ENCODE measurements at regions not wholly inside any gene's neighbourhood (a gene's known extent, or its start where the extent isn't known, plus 50 kb on each side); places are given as distances from the start of the nearest gene placed in this dataset.
"Not testable (repeated sequence)": the region's sequence is repeated elsewhere in the genome, so short reads cannot be mapped to it uniquely, and the experiment has no call there.

- intact Hi-C loops (cut with DNase I): no loop called here
- no peak for ATAC-seq (ENCODE audit: low FRiP score)
- Histone ChIP-seq H3K4me3 (ENCODE audit: low read length in 2 of 2) (no peak overlapping the region), H3K4me1 (ENCODE audit: control insufficient read depth in 1 of 2, insufficient read depth in 2 of 2, low read length in 2 of 2) (no peaks in the 10 kb centered on the region), H3K27ac (ENCODE audit: low read depth in 1 of 2, low read length in 2 of 2) (no peak overlapping the region), H3K27me3 (ENCODE audit: control insufficient read depth in 1 of 2, insufficient read depth in 2 of 2, low read length in 1 of 2) (no peaks in the 10 kb centered on the region), H3K36me3 (ENCODE audit: control insufficient read depth in 1 of 2, insufficient read depth in 2 of 2, low read length in 1 of 2) (no peaks in the 10 kb centered on the region), H3K9me3 (ENCODE audit: control insufficient read depth, low read length) (no peaks in the 10 kb centered on the region)
- DNase-seq: no peak
- WGBS, 2 donors: 92 to 95% methylated on average over 2 of the region's 2 CpGs
Observed at GRCh38 chr10:90075995-90076394, 374.6 kb downstream of the KIF20B start.

- H3K4me3 ChIP-seq (ENCODE audit: low read length in 2 of 2): no peak overlapping the region
- 90 to 91% methylated on average over 2 of the region's 2 CpGs for WGBS, 2 donors
- H3K36me3 ChIP-seq (ENCODE audit: control insufficient read depth in 1 of 2, insufficient read depth in 2 of 2, low read length in 1 of 2): no peaks in the 10 kb centered on the region
- no peak for ATAC-seq (ENCODE audit: low FRiP score)
- DNase-seq: no peak
- no peak overlapping the region for H3K27ac ChIP-seq (ENCODE audit: low read depth in 1 of 2, low read length in 2 of 2)
- no peaks in the 10 kb centered on the region for H3K27me3 ChIP-seq (ENCODE audit: control insufficient read depth in 1 of 2, insufficient read depth in 2 of 2, low read length in 1 of 2)
- no peaks in the 10 kb centered on the region for H3K4me1 ChIP-seq (ENCODE audit: control insufficient read depth in 1 of 2, insufficient read depth in 2 of 2, low read length in 2 of 2)
- H3K9me3 ChIP-seq (ENCODE audit: control insufficient read depth, low read length): no peaks in the 10 kb centered on the region
- intact Hi-C loops (cut with DNase I): no loop called here
Observed at GRCh38 chr10:90079819-90080218, 378.4 kb downstream of the KIF20B start.

- H3K9me3 ChIP-seq (ENCODE audit: control insufficient read depth, low read length); H3K27ac ChIP-seq (ENCODE audit: low read depth in 1 of 2, low read length in 2 of 2); intact Hi-C loops (cut with DNase I); H3K27me3 ChIP-seq (ENCODE audit: control insufficient read depth in 1 of 2, insufficient read depth in 2 of 2, low read length in 1 of 2); H3K4me1 ChIP-seq (ENCODE audit: control insufficient read depth in 1 of 2, insufficient read depth in 2 of 2, low read length in 2 of 2); DNase-seq; ATAC-seq (ENCODE audit: low FRiP score); H3K4me3 ChIP-seq (ENCODE audit: low read length in 2 of 2); H3K36me3 ChIP-seq (ENCODE audit: control insufficient read depth in 1 of 2, insufficient read depth in 2 of 2, low read length in 1 of 2): not testable (repeated sequence)
- WGBS, 2 donors: 98 to 100% methylated on average over 2 of the region's 2 CpGs
Observed at GRCh38 chr10:90086606-90087190, 385.3 kb downstream of the KIF20B start.

DNA sequence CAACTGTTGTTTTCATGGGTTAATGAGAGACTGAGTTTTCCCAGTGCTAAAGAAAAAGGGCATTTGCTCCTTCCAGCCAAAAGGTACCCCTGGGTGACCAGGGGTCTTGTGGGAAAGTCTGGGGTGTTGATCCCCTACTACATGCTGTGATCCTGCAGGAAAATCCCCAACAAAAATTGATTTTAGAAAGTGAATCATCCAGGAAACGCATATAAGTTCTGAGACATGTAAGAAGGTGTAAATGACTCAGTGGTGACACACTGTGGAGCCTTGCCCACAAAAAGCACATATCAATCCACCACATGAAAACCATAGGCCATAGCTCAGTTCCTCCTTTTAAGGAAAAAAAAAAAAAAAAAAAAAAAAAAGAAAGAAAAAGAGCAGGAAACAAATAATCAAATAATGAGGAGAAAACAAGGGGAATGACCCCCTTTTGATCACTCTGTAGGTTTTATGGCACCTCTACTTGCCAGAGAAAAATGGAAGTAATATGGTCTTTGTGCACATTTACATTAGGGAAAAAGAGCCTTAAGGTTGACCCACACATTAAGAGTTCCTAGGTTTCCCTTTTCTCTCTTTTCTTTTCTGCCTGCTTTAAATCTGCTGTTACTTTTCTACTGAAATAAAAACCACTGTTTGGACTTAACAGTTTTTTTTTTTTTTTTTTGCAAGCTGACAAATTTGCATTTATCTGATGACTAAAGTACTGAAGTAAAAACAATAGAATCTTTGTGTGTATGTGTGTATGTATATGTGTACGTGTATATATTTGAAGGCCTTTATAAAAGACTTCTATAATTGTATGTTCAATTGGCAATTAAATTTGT is 386.0 kb downstream of the KIF20B start:
- Histone ChIP-seq H3K4me3 (ENCODE audit: low read length in 2 of 2) (no peak overlapping the region), H3K27ac (ENCODE audit: low read depth in 1 of 2, low read length in 2 of 2) (no peak overlapping the region), H3K27me3 (ENCODE audit: control insufficient read depth in 1 of 2, insufficient read depth in 2 of 2, low read length in 1 of 2) (no peaks in the 10 kb centered on the region), H3K36me3 (ENCODE audit: control insufficient read depth in 1 of 2, insufficient read depth in 2 of 2, low read length in 1 of 2) (no peaks in the 10 kb centered on the region), H3K4me1 (ENCODE audit: control insufficient read depth in 1 of 2, insufficient read depth in 2 of 2, low read length in 2 of 2) (peaks cover 2 to 3% of the 10 kb centered on the region in 2 donors), H3K9me3 (ENCODE audit: control insufficient read depth, low read length) (no peaks in the 10 kb centered on the region)
- ATAC-seq (ENCODE audit: low FRiP score) (no peak), DNase-seq (no peak)
- intact Hi-C loops (cut with DNase I): no loop called here
- 70 to 80% methylated on average over 2 of the region's 2 CpGs for WGBS, 2 donors

- Histone ChIP-seq H3K36me3 (ENCODE audit: control insufficient read depth in 1 of 2, insufficient read depth in 2 of 2, low read length in 1 of 2) (no peaks in the 10 kb centered on the region), H3K4me3 (ENCODE audit: low read length in 2 of 2) (no peak overlapping the region), H3K9me3 (ENCODE audit: control insufficient read depth, low read length) (no peaks in the 10 kb centered on the region), H3K27me3 (ENCODE audit: control insufficient read depth in 1 of 2, insufficient read depth in 2 of 2, low read length in 1 of 2) (no peaks in the 10 kb centered on the region), H3K27ac (ENCODE audit: low read depth in 1 of 2, low read length in 2 of 2) (no peak overlapping the region), H3K4me1 (ENCODE audit: control insufficient read depth in 1 of 2, insufficient read depth in 2 of 2, low read length in 2 of 2) (peaks cover 2 to 3% of the 10 kb centered on the region in 2 donors)
- DNase-seq: no peak
- no peak for ATAC-seq (ENCODE audit: low FRiP score)
- intact Hi-C loops (cut with DNase I): no loop called here
- 98 to 99% methylated on average over 4 of the region's 4 CpGs for WGBS, 2 donors
Observed at GRCh38 chr10:90088024-90088317, 386.6 kb downstream of the KIF20B start.

DNA sequence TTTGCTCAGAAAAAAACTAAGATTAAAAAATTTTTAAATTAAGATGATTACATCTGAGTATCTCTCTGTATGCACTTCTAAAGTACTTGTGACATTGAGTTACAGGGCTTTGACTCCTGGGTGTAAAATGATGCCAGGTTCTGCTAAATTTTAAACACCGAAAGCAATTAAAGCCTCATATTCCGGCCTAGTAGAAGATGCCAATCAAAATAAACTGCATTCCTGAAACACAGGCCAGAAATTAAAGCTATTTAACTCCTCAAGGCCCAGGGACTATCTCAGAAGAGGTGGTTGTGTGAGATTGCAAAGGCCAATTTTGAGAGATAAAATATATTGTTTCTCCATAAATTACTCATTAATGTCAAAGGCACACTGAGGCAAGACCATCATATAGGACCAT is 388.3 kb downstream of the KIF20B start:
- 3 to 6% methylated on average over 2 of the region's 2 CpGs for WGBS, 2 donors
- ATAC-seq (ENCODE audit: low FRiP score) (no peak), DNase-seq (no peak)
- no peaks in the 10 kb centered on the region for H3K27me3 ChIP-seq (ENCODE audit: control insufficient read depth in 1 of 2, insufficient read depth in 2 of 2, low read length in 1 of 2)
- no peaks in the 10 kb centered on the region for H3K9me3 ChIP-seq (ENCODE audit: control insufficient read depth, low read length)
- H3K36me3 ChIP-seq (ENCODE audit: control insufficient read depth in 1 of 2, insufficient read depth in 2 of 2, low read length in 1 of 2): no peaks in the 10 kb centered on the region
- H3K4me3 ChIP-seq (ENCODE audit: low read length in 2 of 2): no peak overlapping the region
- intact Hi-C loops (cut with DNase I): no loop called here
- peaks cover 3 to 5% of the 10 kb centered on the region in 2 donors for H3K4me1 ChIP-seq (ENCODE audit: control insufficient read depth in 1 of 2, insufficient read depth in 2 of 2, low read length in 2 of 2)
- H3K27ac ChIP-seq (ENCODE audit: low read depth in 1 of 2, low read length in 2 of 2): no peak overlapping the region

GRCh38 chr10:90096196-90096595 is 394.8 kb downstream of the KIF20B start:
- H3K4me3 ChIP-seq (ENCODE audit: low read length in 2 of 2): no peak overlapping the region
- H3K27ac ChIP-seq (ENCODE audit: low read depth in 1 of 2, low read length in 2 of 2): no peak overlapping the region
- no peaks in the 10 kb centered on the region for H3K9me3 ChIP-seq (ENCODE audit: control insufficient read depth, low read length)
- 96% methylated on average over 5 of the region's 5 CpGs for WGBS, 2 donors
- intact Hi-C loops (cut with DNase I): no loop called here
- H3K4me1 ChIP-seq (ENCODE audit: control insufficient read depth in 1 of 2, insufficient read depth in 2 of 2, low read length in 2 of 2): peaks cover 1 to 5% of the 10 kb centered on the region in 2 donors
- ATAC-seq (ENCODE audit: low FRiP score) (no peak), DNase-seq (no peak)
- no peaks in the 10 kb centered on the region for H3K36me3 ChIP-seq (ENCODE audit: control insufficient read depth in 1 of 2, insufficient read depth in 2 of 2, low read length in 1 of 2)
- no peaks in the 10 kb centered on the region for H3K27me3 ChIP-seq (ENCODE audit: control insufficient read depth in 1 of 2, insufficient read depth in 2 of 2, low read length in 1 of 2)

DNA sequence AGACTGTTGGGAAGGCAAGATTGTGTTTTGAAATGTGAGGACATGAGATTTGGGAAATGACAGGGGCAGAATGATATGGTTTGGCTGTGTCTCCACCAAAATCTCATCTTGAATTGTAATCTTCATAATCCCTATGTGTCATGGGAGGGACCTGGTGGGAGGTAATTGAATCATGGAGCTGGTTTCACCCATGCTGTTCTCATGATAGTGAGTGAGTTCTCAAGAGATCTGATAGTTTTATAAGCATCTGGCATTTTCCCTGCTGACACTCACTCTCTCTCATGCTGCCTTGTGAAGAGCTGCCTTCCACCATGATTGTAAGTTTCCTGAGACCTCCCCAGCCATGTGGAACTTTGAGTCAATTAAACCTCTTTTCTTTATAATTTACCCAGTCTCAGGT is 406.2 kb downstream of the KIF20B start:
- DNase-seq; H3K27me3 ChIP-seq (ENCODE audit: control insufficient read depth in 1 of 2, insufficient read depth in 2 of 2, low read length in 1 of 2); intact Hi-C loops (cut with DNase I); ATAC-seq (ENCODE audit: low FRiP score); H3K27ac ChIP-seq (ENCODE audit: low read depth in 1 of 2, low read length in 2 of 2); H3K36me3 ChIP-seq (ENCODE audit: control insufficient read depth in 1 of 2, insufficient read depth in 2 of 2, low read length in 1 of 2); H3K4me3 ChIP-seq (ENCODE audit: low read length in 2 of 2); H3K4me1 ChIP-seq (ENCODE audit: control insufficient read depth in 1 of 2, insufficient read depth in 2 of 2, low read length in 2 of 2); H3K9me3 ChIP-seq (ENCODE audit: control insufficient read depth, low read length): not testable (repeated sequence)

- intact Hi-C loops (cut with DNase I): no loop called here
Observed at GRCh38 chr10:90111671-90112070, 410.3 kb downstream of the KIF20B start.

More at GRCh38 chr10:90111671-90112070, 410.3 kb downstream of the KIF20B start:
- H3K36me3 ChIP-seq (ENCODE audit: control insufficient read depth in 1 of 2, insufficient read depth in 2 of 2, low read length in 1 of 2): no peaks in the 10 kb centered on the region
- WGBS, 2 donors: 20 to 23% methylated on average over 1 of the region's 1 CpG
- DNase-seq: no peak
- H3K27ac ChIP-seq (ENCODE audit: low read depth in 1 of 2, low read length in 2 of 2): peak overlapping the region in 1 of 2 donors; percentile 57
- H3K27me3 ChIP-seq (ENCODE audit: control insufficient read depth in 1 of 2, insufficient read depth in 2 of 2, low read length in 1 of 2): no peaks in the 10 kb centered on the region
- H3K4me3 ChIP-seq (ENCODE audit: low read length in 2 of 2): no peak overlapping the region
- no peak for ATAC-seq (ENCODE audit: low FRiP score)
- H3K9me3 ChIP-seq (ENCODE audit: control insufficient read depth, low read length): no peaks in the 10 kb centered on the region
- peaks cover 0 to 3% of the 10 kb centered on the region in 2 donors for H3K4me1 ChIP-seq (ENCODE audit: control insufficient read depth in 1 of 2, insufficient read depth in 2 of 2, low read length in 2 of 2)

Data from aorta (tissue), 5 donors.